Mesothelial cell of epicardium (in vitro differentiated cells): ENCODE measurements at regions not wholly inside any gene's neighbourhood (a gene's known extent, or its start where the extent isn't known, plus 50 kb on each side); places are given as distances from the start of the nearest gene placed in this dataset.

Source experiments
- DNase-seq, 2 experiments: peaks; one replicate each; pipeline ENCODE4 v3.0.0; 2021; ENCODE audit warnings: low spot score in 2 of 2; ENCODE audit not compliant: unreplicated experiment in 2 of 2
- H3K27ac Mint-ChIP-seq: 2 replicates; pipeline ENCODE4 v1.8.0; 2021; ENCODE audit warnings: mixed read lengths
- H3K27me3 Mint-ChIP-seq: 2 replicates; pipeline ENCODE4 v1.8.0; 2021; ENCODE audit warnings: low read depth, mixed read lengths
- H3K36me3 Mint-ChIP-seq: 2 replicates; pipeline ENCODE4 v1.8.0; 2021; ENCODE audit warnings: mixed read lengths
- H3K4me1 Mint-ChIP-seq: 2 replicates; pipeline ENCODE4 v1.8.0; 2021; ENCODE audit warnings: mixed read lengths
- H3K4me3 Mint-ChIP-seq: 2 replicates; pipeline ENCODE4 v1.8.0; 2021; ENCODE audit warnings: mild to moderate bottlenecking, moderate library complexity, mixed read lengths
- H3K9me3 Mint-ChIP-seq: 2 replicates; pipeline ENCODE4 v1.8.0; 2021; ENCODE audit warnings: mixed read lengths
- TF ChIP-seq, protein P1 (sequence below): fragments of 200-600 bp; sonication (generic); IDR thresholded peaks from one replicate; pipeline ENCODE4 v1.5.0; 2021; ENCODE audit warnings: antibody characterized with exemption; ENCODE audit not compliant: unreplicated experiment

GRCh38 chr10:91040343-91040742 is 119.5 kb upstream of the ANKRD1 start:
- Mint-ChIP-seq H3K36me3 (no peaks in the 10 kb centered on the region), H3K9me3 (no peaks in the 10 kb centered on the region), H3K27ac (no peak overlapping the region), H3K4me3 (no peak overlapping the region), H3K27me3 (peaks cover 2% of the 10 kb centered on the region), H3K4me1 (no peaks in the 10 kb centered on the region)
- TF ChIP-seq, protein P1, sequence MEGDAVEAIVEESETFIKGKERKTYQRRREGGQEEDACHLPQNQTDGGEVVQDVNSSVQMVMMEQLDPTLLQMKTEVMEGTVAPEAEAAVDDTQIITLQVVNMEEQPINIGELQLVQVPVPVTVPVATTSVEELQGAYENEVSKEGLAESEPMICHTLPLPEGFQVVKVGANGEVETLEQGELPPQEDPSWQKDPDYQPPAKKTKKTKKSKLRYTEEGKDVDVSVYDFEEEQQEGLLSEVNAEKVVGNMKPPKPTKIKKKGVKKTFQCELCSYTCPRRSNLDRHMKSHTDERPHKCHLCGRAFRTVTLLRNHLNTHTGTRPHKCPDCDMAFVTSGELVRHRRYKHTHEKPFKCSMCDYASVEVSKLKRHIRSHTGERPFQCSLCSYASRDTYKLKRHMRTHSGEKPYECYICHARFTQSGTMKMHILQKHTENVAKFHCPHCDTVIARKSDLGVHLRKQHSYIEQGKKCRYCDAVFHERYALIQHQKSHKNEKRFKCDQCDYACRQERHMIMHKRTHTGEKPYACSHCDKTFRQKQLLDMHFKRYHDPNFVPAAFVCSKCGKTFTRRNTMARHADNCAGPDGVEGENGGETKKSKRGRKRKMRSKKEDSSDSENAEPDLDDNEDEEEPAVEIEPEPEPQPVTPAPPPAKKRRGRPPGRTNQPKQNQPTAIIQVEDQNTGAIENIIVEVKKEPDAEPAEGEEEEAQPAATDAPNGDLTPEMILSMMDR = no peak
- no peak for DNase-seq

DNA sequence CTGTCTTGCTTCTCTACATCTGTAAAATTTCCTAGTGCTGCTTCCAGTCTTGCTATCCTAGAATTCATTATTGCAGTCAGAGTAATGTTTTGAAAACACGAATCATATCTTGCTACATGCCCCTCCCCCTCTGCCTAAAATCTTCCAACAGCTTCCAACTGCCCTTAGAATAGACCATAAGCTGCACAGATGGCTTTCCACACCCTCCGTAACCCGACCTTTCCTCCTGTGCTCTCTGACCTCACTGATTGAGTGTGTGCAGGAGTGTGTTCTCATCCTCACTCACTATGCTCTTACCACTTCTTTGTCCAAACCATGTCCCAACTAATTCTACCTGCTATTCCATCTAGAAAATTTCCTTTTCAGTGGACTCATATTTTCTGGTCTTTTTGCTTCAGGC is 121.2 kb upstream of the ANKRD1 start:
- H3K36me3 Mint-ChIP-seq = no peaks in the 10 kb centered on the region
- H3K27ac Mint-ChIP-seq = no peak overlapping the region
- peaks cover 9% of the 10 kb centered on the region for H3K9me3 Mint-ChIP-seq
- peaks cover 2% of the 10 kb centered on the region for H3K27me3 Mint-ChIP-seq
- H3K4me1 Mint-ChIP-seq = peaks cover 3% of the 10 kb centered on the region
- TF ChIP-seq, protein P1 = no peak
- no peak overlapping the region for H3K4me3 Mint-ChIP-seq
- no peak for DNase-seq

- Mint-ChIP-seq H3K36me3 (no peaks in the 10 kb centered on the region), H3K27ac (no peak overlapping the region), H3K4me1 (peaks cover 3% of the 10 kb centered on the region), H3K27me3 (peaks cover 2% of the 10 kb centered on the region), H3K9me3 (peaks cover 9% of the 10 kb centered on the region), H3K4me3 (no peak overlapping the region)
- DNase-seq = no peak
- TF ChIP-seq, protein P1 = no peak
Measured at GRCh38 chr10:91043173-91043910, 122.5 kb upstream of the ANKRD1 start.

GRCh38 chr10:91046869-91047268 is 126.0 kb upstream of the ANKRD1 start:
- Mint-ChIP-seq H3K4me1 (peaks cover 13% of the 10 kb centered on the region), H3K9me3 (peaks cover 9% of the 10 kb centered on the region), H3K27me3 (no peaks in the 10 kb centered on the region), H3K4me3 (no peak overlapping the region), H3K27ac (no peak overlapping the region), H3K36me3 (no peaks in the 10 kb centered on the region)
- TF ChIP-seq, protein P1 = no peak
- no peak for DNase-seq

DNA sequence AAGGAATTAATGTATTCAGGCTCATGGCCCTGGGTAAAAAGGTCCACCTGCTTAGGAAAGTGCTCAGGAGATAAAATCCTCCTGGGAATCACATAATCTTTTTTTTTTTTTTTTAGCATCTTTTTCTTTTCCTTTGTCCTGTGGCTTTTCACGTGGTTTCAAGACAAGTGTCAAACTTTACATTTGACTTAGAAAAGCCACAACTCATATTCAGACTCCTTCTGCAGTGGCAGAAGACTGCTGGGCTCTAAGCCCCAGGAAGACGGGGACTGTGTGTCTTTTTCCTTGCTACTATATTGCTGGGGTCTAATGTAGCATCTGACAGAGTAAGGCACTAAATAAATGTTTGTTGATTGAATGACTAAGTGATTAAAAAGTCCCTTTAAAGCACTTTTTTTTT is 127.5 kb upstream of the ANKRD1 start:
- peaks cover 13% of the 10 kb centered on the region for H3K4me1 Mint-ChIP-seq
- peaks cover 9% of the 10 kb centered on the region for H3K9me3 Mint-ChIP-seq
- no peak for DNase-seq
- TF ChIP-seq, protein P1 = no peak
- no peak overlapping the region for H3K4me3 Mint-ChIP-seq
- H3K27me3 Mint-ChIP-seq = no peaks in the 10 kb centered on the region
- H3K27ac Mint-ChIP-seq = no peak overlapping the region
- no peaks in the 10 kb centered on the region for H3K36me3 Mint-ChIP-seq
